Ishikawa (cell line): ENCODE measurements at regions not wholly inside any gene's neighbourhood (a gene's known extent, or its start where the extent isn't known, plus 50 kb on each side); places are given as distances from the start of the nearest gene placed in this dataset.

Experiments
- CEBPB ChIP-seq: IDR thresholded peaks from 2 replicates; pipeline ENCODE4 v1.6.1; 2012
- CREB1 ChIP-seq: IDR thresholded peaks from 2 replicates; pipeline ENCODE4 v1.6.1; 2012; ENCODE audit warnings: low read depth
- EGR1 ChIP-seq: IDR thresholded peaks from 2 replicates; pipeline ENCODE4 v1.6.1; 2012
- EP300 ChIP-seq: IDR thresholded peaks from 2 replicates; pipeline ENCODE4 v1.6.1; 2012; ENCODE audit warnings: borderline replicate concordance
- FOXM1 ChIP-seq: IDR thresholded peaks from 2 replicates; pipeline ENCODE4 v1.6.1; 2012; ENCODE audit warnings: low read depth, borderline replicate concordance
- MAX ChIP-seq: IDR thresholded peaks from 2 replicates; pipeline ENCODE4 v1.6.1; 2012
- NFIC ChIP-seq: IDR thresholded peaks from 2 replicates; pipeline ENCODE4 v1.6.1; 2012
- RAD21 ChIP-seq: IDR thresholded peaks from 2 replicates; pipeline ENCODE4 v1.6.1; 2012; ENCODE audit warnings: low read depth
- REST ChIP-seq: IDR thresholded peaks from 2 replicates; pipeline ENCODE4 v1.6.1; 2012; ENCODE audit warnings: low read depth, mild to moderate bottlenecking
- TAF1 ChIP-seq: IDR thresholded peaks from 2 replicates; pipeline ENCODE4 v1.6.1; 2012; ENCODE audit warnings: low read depth, mild to moderate bottlenecking
- TCF12 ChIP-seq: IDR thresholded peaks from 2 replicates; pipeline ENCODE4 v1.6.1; 2012; ENCODE audit warnings: low read depth
- TEAD4 ChIP-seq: IDR thresholded peaks from 2 replicates; pipeline ENCODE4 v1.6.1; 2012
- USF1 ChIP-seq: IDR thresholded peaks from 2 replicates; pipeline ENCODE4 v1.6.1; 2012
- YY1 ChIP-seq: IDR thresholded peaks from 2 replicates; pipeline ENCODE4 v1.6.1; 2012; ENCODE audit warnings: low read depth
- ZBTB7A ChIP-seq: IDR thresholded peaks from 2 replicates; pipeline ENCODE4 v1.6.1; 2012; ENCODE audit warnings: low read depth

- TF ChIP-seq CEBPB (no peak), TEAD4 (no peak), TAF1 (no peak), NFIC (no peak)
Observed at GRCh38 chr2:217356142-217356541, 496.3 kb upstream of the TNP1 start.

- no peak for TF ChIP-seq USF1
- TF ChIP-seq EP300: no peak
- no peak for TF ChIP-seq NFIC
- no peak for TF ChIP-seq CEBPB
- TF ChIP-seq REST: no peak
- no peak for TF ChIP-seq TEAD4
- no peak for TF ChIP-seq YY1
- TF ChIP-seq TCF12: no peak
- no peak for TF ChIP-seq RAD21
- no peak for TF ChIP-seq EGR1
- no peak for TF ChIP-seq FOXM1
- no peak for TF ChIP-seq CREB1
- no peak for TF ChIP-seq TAF1
- TF ChIP-seq MAX: no peak
- no peak for TF ChIP-seq ZBTB7A
Observed at GRCh38 chr2:217353591-217353990, 493.7 kb upstream of the TNP1 start.

GRCh38 chr2:217351378-217351777 is 491.5 kb upstream of the TNP1 start:
- no peak for TF ChIP-seq CREB1
- no peak for TF ChIP-seq ZBTB7A
- TF ChIP-seq RAD21: no peak
- TF ChIP-seq FOXM1: no peak
- TF ChIP-seq REST: no peak
- TF ChIP-seq TEAD4: no peak
- TF ChIP-seq CEBPB: no peak
- no peak for TF ChIP-seq YY1
- TF ChIP-seq MAX: no peak
- TF ChIP-seq EP300: no peak

GRCh38 chr2:217349251-217349650 is 489.4 kb upstream of the TNP1 start:
- no peak for TF ChIP-seq NFIC
- no peak for TF ChIP-seq ZBTB7A
- no peak for TF ChIP-seq EGR1
- no peak for TF ChIP-seq TCF12
- TF ChIP-seq MAX: no peak
- no peak for TF ChIP-seq TAF1
- no peak for TF ChIP-seq FOXM1
- no peak for TF ChIP-seq REST
- TF ChIP-seq TEAD4: no peak
- no peak for TF ChIP-seq EP300
- no peak for TF ChIP-seq YY1
- no peak for TF ChIP-seq RAD21
- no peak for TF ChIP-seq CREB1
- no peak for TF ChIP-seq CEBPB

GRCh38 chr2:217340899-217341298 is 481.0 kb upstream of the TNP1 start:
- TF ChIP-seq TEAD4 (no peak), MAX (no peak), EGR1 (no peak), CREB1 (no peak), REST (no peak), USF1 (no peak), TCF12 (no peak)
